H1 (cell line): ENCODE measurements at regions not wholly inside any gene's neighbourhood (a gene's known extent, or its start where the extent isn't known, plus 50 kb on each side); places are given as distances from the start of the nearest gene placed in this dataset.

Source experiments
- CTCF ChIA-PET: fragments of 300-600 bp; sonication (Branson Sonifier 250); formaldehyde crosslinking; loops from one replicate; lab custom pipeline; 2021; ENCODE audit not compliant: partially characterized antibody; lab: Charles Lee
- POLR2A ChIA-PET: fragments of 300-600 bp; sonication (Branson Sonifier 250); formaldehyde crosslinking; loops from one replicate; lab custom pipeline; 2021; ENCODE audit warnings: inconsistent platforms; ENCODE audit not compliant: partially characterized antibody; lab: Charles Lee
- DNase-seq, 2 experiments: peaks; one replicate each; pipeline versions ENCODE4 v3.0.0 to v3.0.0-alpha.2; 2010 to 2022; ENCODE audit warnings: low spot score in 2 of 2, low read depth in 1 of 2, mixed read lengths in 1 of 2
- FAIRE-seq: peaks from 2 replicates; lab custom pipeline; 2011; peaks lifted over from hg19 to GRCh38; lab: Jason Lieb, UNC
- H2AFZ ChIP-seq: 2 replicates; pipeline ENCODE4 v1.8.1; 2012; ENCODE audit warnings: low read length, inconsistent platforms
- H2AK5ac ChIP-seq: 2 replicates; pipeline ENCODE4 v1.6.1; 2013; ENCODE audit warnings: low read depth, low read length
- H2BK120ac ChIP-seq: replicated peaks from 2 replicates; pipeline ENCODE3; 2013; ENCODE audit warnings: low read depth, low read length, inconsistent platforms
- H2BK12ac ChIP-seq: 2 replicates; pipeline ENCODE4 v1.6.1; 2013; ENCODE audit warnings: low read depth, low read length
- H2BK15ac ChIP-seq: 2 replicates; pipeline ENCODE4 v1.6.1; 2013; ENCODE audit warnings: low read length
- H2BK20ac ChIP-seq: 2 replicates; pipeline ENCODE4 v1.6.1; 2013; ENCODE audit warnings: low read length
- H2BK5ac ChIP-seq: 2 replicates; pipeline ENCODE4 v1.6.1; 2013; ENCODE audit warnings: low read depth, low read length
- H3K14ac ChIP-seq: 2 replicates; pipeline ENCODE4 v1.6.1; 2013; ENCODE audit warnings: inconsistent platforms; ENCODE audit not compliant: insufficient read length
- H3K18ac ChIP-seq: 2 replicates; pipeline ENCODE4 v1.6.1; 2013; ENCODE audit warnings: low read length; ENCODE audit errors: extremely low read depth
- H3K23ac ChIP-seq: 2 replicates; pipeline ENCODE4 v1.6.1; 2013; ENCODE audit warnings: inconsistent platforms; ENCODE audit not compliant: insufficient read length
- H3K23me2 ChIP-seq: 2 replicates; pipeline ENCODE4 v1.6.1; 2013; ENCODE audit warnings: low read depth, low read length
- H3K27ac ChIP-seq: 2 replicates; pipeline ENCODE4 v1.6.1; 2011; ENCODE audit warnings: low read depth, low read length, inconsistent platforms
- H3K27me3 ChIP-seq, 4 experiments: replicated peaks in 1 of 4; 1 replicate in 1 of 4; 2 replicates in 3 of 4; pipeline versions ENCODE4 v1.6.1 to v1.8.1; 2011 to 2013; ENCODE audit warnings: low read length in 3 of 4, mild to moderate bottlenecking in 3 of 4, inconsistent platforms in 2 of 4, mixed read lengths in 2 of 4, moderate library complexity in 1 of 4; ENCODE audit not compliant: control insufficient read depth in 3 of 4, insufficient read depth in 3 of 4; ENCODE audit errors: extremely low read depth in 1 of 4
- H3K36me3 ChIP-seq, 4 experiments: 2 replicates each; pipeline versions ENCODE4 v1.6.1 to v1.8.1; 2011 to 2013; ENCODE audit warnings: mild to moderate bottlenecking in 4 of 4, low read length in 3 of 4, moderate library complexity in 2 of 4, control low read depth in 1 of 4, inconsistent platforms in 1 of 4; ENCODE audit not compliant: insufficient read depth in 4 of 4, control insufficient read depth in 2 of 4
- H3K4ac ChIP-seq: replicated peaks from 2 replicates; pipeline ENCODE3; 2013; ENCODE audit warnings: low read length, low read depth, mixed read lengths, inconsistent platforms; ENCODE audit not compliant: insufficient read length
- H3K4me1 ChIP-seq, 4 experiments: replicated peaks in 1 of 4; 1 replicate in 1 of 4; 2 replicates in 3 of 4; pipeline versions ENCODE4 v1.6.1 to v1.8.1; 2011 to 2013; ENCODE audit warnings: low read length in 3 of 4, inconsistent platforms in 2 of 4, mixed read lengths in 1 of 4; ENCODE audit not compliant: insufficient read depth in 4 of 4, control insufficient read depth in 3 of 4
- H3K4me2 ChIP-seq, 2 experiments: 2 replicates each; pipeline versions ENCODE4 v1.6.1 to v1.8.1; 2011 to 2013; ENCODE audit warnings: low read depth in 2 of 2, low read length in 2 of 2, control low read depth in 1 of 2, inconsistent platforms in 1 of 2, mild to moderate bottlenecking in 1 of 2; ENCODE audit not compliant: insufficient read depth in 1 of 2
- H3K4me3 ChIP-seq, 4 experiments: fragments of 200-600, 300-600 bp in 1 of 4; sonication (generic), shearing (Covaris generic), sonication (Bioruptor Twin) in 1 of 4; 2 replicates each; pipeline versions ENCODE4 v1.5.1 to v1.8.1; 2011 to 2016; ENCODE audit warnings: low read length in 4 of 4, low read depth in 3 of 4, control low read depth in 2 of 4, inconsistent platforms in 2 of 4, mild to moderate bottlenecking in 2 of 4, mixed read lengths in 1 of 4, moderate library complexity in 1 of 4; ENCODE audit not compliant: insufficient read depth in 2 of 4; ENCODE audit errors: extremely low read depth in 1 of 4
- H3K56ac ChIP-seq: replicated peaks from 2 replicates; pipeline ENCODE3; 2013; ENCODE audit warnings: low read depth, mild to moderate bottlenecking, mixed read lengths, low read length, inconsistent platforms; ENCODE audit not compliant: insufficient read length
- H3K79me1 ChIP-seq: 2 replicates; pipeline ENCODE4 v1.6.1; 2013; ENCODE audit warnings: low read depth, low read length, control low read depth
- H3K79me2 ChIP-seq, 2 experiments: 2 replicates each; pipeline versions ENCODE4 v1.6.1 to v1.8.1; 2012 to 2013; ENCODE audit warnings: low read length in 2 of 2, mild to moderate bottlenecking in 2 of 2, inconsistent platforms in 1 of 2; ENCODE audit not compliant: insufficient read depth in 2 of 2, control insufficient read depth in 1 of 2
- H3K9ac ChIP-seq, 4 experiments: replicated peaks in 1 of 4; 1 replicate in 1 of 4; 2 replicates in 3 of 4; pipeline versions ENCODE4 v1.6.1 to v1.8.1; 2011 to 2013; ENCODE audit warnings: low read depth in 3 of 4, low read length in 3 of 4, control low read depth in 2 of 4, mild to moderate bottlenecking in 2 of 4, moderate library complexity in 2 of 4, inconsistent platforms in 1 of 4; ENCODE audit errors: extremely low read depth in 1 of 4
- H3K9me3 ChIP-seq, 2 experiments: 2 replicates each; pipeline versions ENCODE4 v1.6.1 to v1.8.1; 2012 to 2013; ENCODE audit warnings: mild to moderate bottlenecking in 2 of 2, moderate library complexity in 2 of 2, control low read depth in 1 of 2, inconsistent platforms in 1 of 2, low read depth in 1 of 2, low read length in 1 of 2, mixed read lengths in 1 of 2; ENCODE audit not compliant: insufficient read depth in 2 of 2
- H4K20me1 ChIP-seq, 2 experiments: replicated peaks in 1 of 2; 2 replicates each; pipeline versions ENCODE3 to v1.8.1; 2011 to 2013; ENCODE audit warnings: inconsistent platforms in 2 of 2, low read length in 2 of 2, mild to moderate bottlenecking in 1 of 2; ENCODE audit not compliant: insufficient read depth in 2 of 2, control insufficient read depth in 1 of 2
- H4K5ac ChIP-seq: 2 replicates; pipeline ENCODE4 v1.6.1; 2013; ENCODE audit warnings: low read length, low read depth, mixed read lengths, inconsistent platforms; ENCODE audit not compliant: insufficient read length
- H4K8ac ChIP-seq: 2 replicates; pipeline ENCODE4 v1.8.0; 2013; ENCODE audit warnings: mild to moderate bottlenecking, moderate library complexity, low read length, inconsistent platforms; ENCODE audit not compliant: insufficient read depth; ENCODE audit errors: extremely low read depth
- H4K91ac ChIP-seq: replicated peaks from 2 replicates; pipeline ENCODE3; 2013; ENCODE audit warnings: low read length, mixed read lengths, inconsistent platforms; ENCODE audit not compliant: insufficient read length
- CHD1 ChIP-seq: IDR thresholded peaks from 2 replicates; pipeline ENCODE4 v1.6.1; 2012; ENCODE audit warnings: low read depth, low read length, improper control_type of control experiment
- EZH2 ChIP-seq: fragments of 200-600 bp; sonication (generic); IDR thresholded peaks from 2 replicates; pipeline ENCODE4 v1.7.1; 2012; ENCODE audit warnings: low read depth, mild to moderate bottlenecking, moderate library complexity, low read length, inconsistent platforms; ENCODE audit not compliant: severe bottlenecking
- POU5F1 ChIP-seq: IDR thresholded peaks from 2 replicates; pipeline ENCODE4 v1.6.1; 2011; ENCODE audit warnings: low read depth, mild to moderate bottlenecking, low read length, moderate library complexity
- RAD21 ChIP-seq, 2 experiments: IDR thresholded peaks in 1 of 2; conservative IDR thresholded peaks in 1 of 2; 2 replicates each; pipeline ENCODE4 v1.6.1; 2011; ENCODE audit warnings: low read depth in 2 of 2, low read length in 2 of 2, improper control_type of control experiment in 1 of 2, inconsistent platforms in 1 of 2, mild to moderate bottlenecking in 1 of 2, moderate library complexity in 1 of 2
- WGBS, 2 experiments: shearing (Covaris generic) in 1 of 2; methylation state at CpG; one replicate each; pipeline versions ENCODE4 v1.1.6 to v1.1.7; 2013 to 2015; ENCODE audit warnings: low lambda C conversion rate in 2 of 2, mixed read lengths in 2 of 2, inconsistent platforms in 1 of 2, low coverage in 1 of 2, missing lambda C conversion rate in 1 of 2; ENCODE audit not compliant: insufficient replicate concordance in 2 of 2, insufficient coverage in 1 of 2, insufficient read length in 1 of 2; ENCODE audit errors: extremely low coverage in 1 of 2, missing lambda C conversion rate in 1 of 2; 5-methylcytosine and 5-hydroxymethylcytosine counted together
- TF ChIP-seq, protein P1 (sequence below): IDR thresholded peaks from 2 replicates; pipeline ENCODE4 v1.6.1; 2011; ENCODE audit warnings: low read length, improper control_type of control experiment
- TF ChIP-seq, protein P2 (sequence below), 3 experiments: IDR thresholded peaks; 1 replicate in 2 of 3; 2 replicates in 1 of 3; pipeline versions ENCODE4 v1.5.1 to v1.6.1; 2011; ENCODE audit warnings: low read length in 3 of 3, mild to moderate bottlenecking in 3 of 3, inconsistent platforms in 2 of 3, low read depth in 1 of 3, moderate library complexity in 1 of 3; ENCODE audit not compliant: insufficient read depth in 1 of 3; ENCODE audit errors: control extremely low read depth in 1 of 3

DNA sequence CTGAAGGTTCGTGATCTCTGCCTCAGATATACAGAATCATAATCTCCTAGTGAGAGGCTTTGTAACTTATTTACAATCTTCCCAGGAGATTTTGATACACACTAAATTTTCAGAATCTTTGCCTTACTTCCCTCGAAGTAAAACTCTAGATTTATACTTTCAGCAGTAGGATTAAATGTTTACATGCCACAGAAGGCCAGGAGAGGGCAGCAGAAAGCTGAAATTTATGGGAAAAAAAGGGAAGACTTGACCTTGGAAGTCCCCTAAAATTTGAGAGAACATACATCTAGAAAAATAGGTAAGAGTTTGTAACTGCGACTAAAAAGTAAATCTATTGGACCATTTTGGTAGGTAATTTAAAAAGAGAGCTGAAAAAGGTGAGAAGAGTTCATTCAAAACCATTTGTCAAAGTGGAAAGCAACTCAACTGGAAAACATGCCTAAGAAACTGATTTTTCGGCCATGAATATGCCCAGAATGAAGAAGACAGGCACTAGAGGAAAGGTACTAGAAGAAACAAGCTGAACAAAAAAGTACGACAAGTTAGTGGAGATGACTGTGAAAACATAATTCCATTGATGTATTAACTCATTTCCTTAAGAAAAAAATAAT lies 242.0 kb upstream of the MDGA2 start:
- CTCF ChIA-PET: interaction anchor here (0.6 to 4.1 kb wide), 23 partner anchors 9 to 1548 kb away, joined by 3 to 21 read pairs (median 4); no protein-coding TSS in a partner anchor

More for the DNA sequence above, 242.0 kb upstream of the MDGA2 start:
- FAIRE-seq: peak; percentile 84
- Histone ChIP-seq H3K27ac (no peak overlapping the region), H3K23ac (no peak overlapping the region), H2AFZ (no peak overlapping the region), H2BK20ac (no peak overlapping the region), H3K4me1 (no peaks in the 10 kb centered on the region)
- WGBS, 2 experiments: 55% methylated on average over 5 of the region's 5 CpGs; no CpG with 5 or more reads in 1 of the 2 experiments
- TF ChIP-seq EZH2: no peak
- TF ChIP-seq POU5F1: no peak
- peak; percentile 79 to 83 for TF ChIP-seq RAD21 (IDR thresholded peaks at IDR 0.05 in 1 of 2, conservative IDR thresholded peaks at IDR 0.05 in 1 of 2; ENCODE audit: low read depth in 2 of 2, low read length in 2 of 2)
- no peak for TF ChIP-seq CHD1
- TF ChIP-seq, protein P1, sequence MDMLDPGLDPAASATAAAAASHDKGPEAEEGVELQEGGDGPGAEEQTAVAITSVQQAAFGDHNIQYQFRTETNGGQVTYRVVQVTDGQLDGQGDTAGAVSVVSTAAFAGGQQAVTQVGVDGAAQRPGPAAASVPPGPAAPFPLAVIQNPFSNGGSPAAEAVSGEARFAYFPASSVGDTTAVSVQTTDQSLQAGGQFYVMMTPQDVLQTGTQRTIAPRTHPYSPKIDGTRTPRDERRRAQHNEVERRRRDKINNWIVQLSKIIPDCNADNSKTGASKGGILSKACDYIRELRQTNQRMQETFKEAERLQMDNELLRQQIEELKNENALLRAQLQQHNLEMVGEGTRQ: no peak
- TF ChIP-seq, protein P2, sequence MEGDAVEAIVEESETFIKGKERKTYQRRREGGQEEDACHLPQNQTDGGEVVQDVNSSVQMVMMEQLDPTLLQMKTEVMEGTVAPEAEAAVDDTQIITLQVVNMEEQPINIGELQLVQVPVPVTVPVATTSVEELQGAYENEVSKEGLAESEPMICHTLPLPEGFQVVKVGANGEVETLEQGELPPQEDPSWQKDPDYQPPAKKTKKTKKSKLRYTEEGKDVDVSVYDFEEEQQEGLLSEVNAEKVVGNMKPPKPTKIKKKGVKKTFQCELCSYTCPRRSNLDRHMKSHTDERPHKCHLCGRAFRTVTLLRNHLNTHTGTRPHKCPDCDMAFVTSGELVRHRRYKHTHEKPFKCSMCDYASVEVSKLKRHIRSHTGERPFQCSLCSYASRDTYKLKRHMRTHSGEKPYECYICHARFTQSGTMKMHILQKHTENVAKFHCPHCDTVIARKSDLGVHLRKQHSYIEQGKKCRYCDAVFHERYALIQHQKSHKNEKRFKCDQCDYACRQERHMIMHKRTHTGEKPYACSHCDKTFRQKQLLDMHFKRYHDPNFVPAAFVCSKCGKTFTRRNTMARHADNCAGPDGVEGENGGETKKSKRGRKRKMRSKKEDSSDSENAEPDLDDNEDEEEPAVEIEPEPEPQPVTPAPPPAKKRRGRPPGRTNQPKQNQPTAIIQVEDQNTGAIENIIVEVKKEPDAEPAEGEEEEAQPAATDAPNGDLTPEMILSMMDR (IDR thresholded peaks at IDR 0.05; ENCODE audit: control extremely low read depth in 1 of 3, insufficient read depth in 1 of 3, low read depth in 1 of 3, low read length in 3 of 3): peak in 2 of 3 experiments; percentile 45 to 66; a peak in 2 of 4 replicates
- TF ChIP-seq, all 59 proteins: peak for 2
- no peak overlapping the region for H4K8ac ChIP-seq
- no peak overlapping the region for H2BK5ac ChIP-seq
- no peaks in the 10 kb centered on the region for H4K20me1 ChIP-seq
- H3K4ac ChIP-seq: no peak overlapping the region
- DNase-seq: peak; percentile 21 to 56
- no peak overlapping the region for H3K4me2 ChIP-seq
- H2BK15ac ChIP-seq: no peak overlapping the region
- no peak overlapping the region for H2BK120ac ChIP-seq
- H3K56ac ChIP-seq: no peak overlapping the region
- H3K36me3 ChIP-seq: no peaks in the 10 kb centered on the region
- H3K18ac ChIP-seq: no peak overlapping the region
- H2AK5ac ChIP-seq: no peak overlapping the region
- no peak overlapping the region for H3K14ac ChIP-seq
- H3K9me3 ChIP-seq: no peaks in the 10 kb centered on the region
- no peaks in the 10 kb centered on the region for H3K79me2 ChIP-seq
- H3K79me1 ChIP-seq: no peaks in the 10 kb centered on the region; the same call in 1 of the 2 replicates
- H3K4me3 ChIP-seq: no peak overlapping the region
- H4K91ac ChIP-seq: no peak overlapping the region
- no peaks in the 10 kb centered on the region for H3K27me3 ChIP-seq
- no peak overlapping the region for H2BK12ac ChIP-seq
- no peak overlapping the region for H4K5ac ChIP-seq
- H3K23me2 ChIP-seq: no peaks in the 10 kb centered on the region
- POLR2A ChIA-PET: interaction anchor here (0.6 to 1.2 kb wide), 3 partner anchors 290 to 297 kb away, joined by 3 read pairs; no protein-coding TSS in a partner anchor
- no peak overlapping the region for H3K9ac ChIP-seq
